ENCODE measurements at regions not wholly inside any gene's neighbourhood (a gene's known extent, or its start where the extent isn't known, plus 50 kb on each side); places are given as distances from the start of the nearest gene placed in this dataset.

DNA sequence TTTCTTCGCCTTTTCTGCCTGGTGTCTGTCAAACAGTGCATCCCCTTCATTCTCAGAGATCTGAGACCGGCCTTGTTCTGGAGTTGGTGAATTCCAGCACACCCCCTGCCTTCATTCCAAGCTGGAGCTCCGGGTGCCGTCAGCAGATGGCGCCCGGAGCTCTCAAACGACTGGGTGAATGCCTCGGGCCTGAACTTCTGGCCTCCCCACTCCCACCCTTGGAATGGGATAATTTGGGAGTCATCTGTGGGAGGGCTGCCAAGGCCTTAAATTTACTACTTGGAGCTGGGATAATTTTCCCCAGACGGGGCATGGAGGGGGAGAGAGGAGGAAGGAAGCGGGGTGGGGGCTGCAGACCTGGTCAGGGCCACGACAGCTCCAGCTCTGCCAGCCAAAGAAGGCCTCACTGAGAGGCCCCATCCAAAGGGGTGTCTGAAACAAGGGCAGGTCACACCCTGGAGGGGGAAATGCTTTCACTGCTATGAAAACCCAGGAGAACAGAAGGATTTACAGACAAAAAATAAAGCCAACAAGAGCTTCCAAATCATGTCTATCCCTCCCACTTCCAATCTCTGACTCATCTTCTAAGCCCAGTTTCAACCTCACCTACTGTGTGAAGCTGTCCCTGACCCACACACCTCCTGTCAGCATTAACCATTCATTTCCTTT is 187.9 kb downstream of the OPA1 start:
- Histone ChIP-seq H3K9ac (ENCODE audit: extremely low read depth, insufficient read length, low read length) (no peak overlapping the region), H3K56ac (ENCODE audit: insufficient read length, low read depth, low read length) (no peak overlapping the region), H3K14ac (ENCODE audit: insufficient read depth, low read length) (no peak overlapping the region), H4K8ac (replicated peaks; ENCODE audit: insufficient read length, low read depth, low read length) (no peak overlapping the region), H3K4me1 (ENCODE audit: insufficient read depth, low read length) (peaks cover 4% of the 10 kb centered on the region; the same call in 1 of the 2 replicates), H3K9me3 (ENCODE audit: control insufficient read depth, low read depth, low read length) (no peaks in the 10 kb centered on the region), H3K79me2 (ENCODE audit: insufficient read depth, low read length) (no peaks in the 10 kb centered on the region), H3K27me3 (ENCODE audit: insufficient read depth, low read length) (peaks cover 4% of the 10 kb centered on the region; the same call in 1 of the 2 replicates), H2AFZ (ENCODE audit: low read length) (no peak overlapping the region), H2AK5ac (ENCODE audit: insufficient read length, low read length) (no peak overlapping the region), H2BK120ac (ENCODE audit: low read depth, low read length, poor library complexity, severe bottlenecking) (no peak overlapping the region), H3K23ac (ENCODE audit: insufficient read length, low read depth, low read length) (no peak overlapping the region), H4K91ac (ENCODE audit: insufficient read length, low read depth, low read length) (no peak overlapping the region), H2BK20ac (ENCODE audit: low read depth, low read length, poor library complexity, severe bottlenecking) (no peak overlapping the region), H2BK5ac (ENCODE audit: insufficient read length, low read length) (no peak overlapping the region), H3T11ph (ENCODE audit: low read length) (no peak overlapping the region), H3K23me2 (ENCODE audit: insufficient read length, low read depth, low read length, poor library complexity, severe bottlenecking) (no peaks in the 10 kb centered on the region), H4K20me1 (ENCODE audit: control insufficient read depth, insufficient read depth, insufficient read length) (no peaks in the 10 kb centered on the region), H3K18ac (ENCODE audit: insufficient read length, low read depth, low read length) (no peak overlapping the region), H2BK12ac (ENCODE audit: insufficient read length, low read depth, low read length) (no peak overlapping the region), H3K4ac (ENCODE audit: low read depth, low read length) (no peak overlapping the region), H3K79me1 (ENCODE audit: insufficient read depth, low read depth, low read length, poor library complexity, severe bottlenecking) (no peaks in the 10 kb centered on the region), H3K4me2 (ENCODE audit: insufficient read depth, insufficient read length, low read length) (no peak overlapping the region), H2BK15ac (ENCODE audit: low read depth, low read length) (no peak overlapping the region), H4K5ac (ENCODE audit: insufficient read length, low read depth, low read length) (no peak overlapping the region), H3K27ac (ENCODE audit: insufficient read length, low read depth, low read length) (no peak overlapping the region)
- no peaks in the 10 kb centered on the region for H3K36me3 Mint-ChIP-seq (ENCODE audit: insufficient read depth in 1 of 3, low read depth in 3 of 3)
- peak; percentile 75 for DNase-seq
- WGBS (ENCODE audit: extremely low coverage, insufficient read length, low lambda C conversion rate): no CpG with 5 or more reads among the region's 11 CpGs
- TF ChIP-seq CTCF (conservative IDR thresholded peaks at IDR 0.05): peak; percentile 94
- H3K4me1 Mint-ChIP-seq: peaks cover 46 to 58% of the 10 kb centered on the region in 2 experiments
- peaks cover 75% of the 10 kb centered on the region for H3K27me3 Mint-ChIP-seq (ENCODE audit: low read depth)
- H3K27ac Mint-ChIP-seq: no peak overlapping the region
- H3K4me3 Mint-ChIP-seq: no peak overlapping the region
- H3K9me3 Mint-ChIP-seq: peaks cover 0 to 2% of the 10 kb centered on the region in 2 experiments; a peak in 2 of 5 replicates

Measured in H9 (cell line).